MM.1S (cell line): ENCODE measurements at regions not wholly inside any gene's neighbourhood (a gene's known extent, or its start where the extent isn't known, plus 50 kb on each side); places are given as distances from the start of the nearest gene placed in this dataset.

Experiments
- EZH2 ChIP-seq: fragments of 300-600 bp; sonication (generic); optimal IDR thresholded peaks from 2 replicates; pipeline ENCODE3; 2017; ENCODE audit warnings: low read depth, mild to moderate bottlenecking, antibody characterized with exemption, low read length, mixed read lengths
- EZH2phosphoT487 ChIP-seq: fragments of 300-600 bp; sonication (generic); IDR thresholded peaks from 2 replicates; pipeline ENCODE4 v1.6.1; 2018; ENCODE audit warnings: antibody characterized with exemption, low read length
- TF ChIP-seq, protein P1 (sequence below): fragments of 300-600 bp; sonication (generic); IDR thresholded peaks from 2 replicates; pipeline ENCODE4 v1.5.1; 2016; ENCODE audit warnings: antibody characterized with exemption, low read length, mixed read lengths

DNA sequence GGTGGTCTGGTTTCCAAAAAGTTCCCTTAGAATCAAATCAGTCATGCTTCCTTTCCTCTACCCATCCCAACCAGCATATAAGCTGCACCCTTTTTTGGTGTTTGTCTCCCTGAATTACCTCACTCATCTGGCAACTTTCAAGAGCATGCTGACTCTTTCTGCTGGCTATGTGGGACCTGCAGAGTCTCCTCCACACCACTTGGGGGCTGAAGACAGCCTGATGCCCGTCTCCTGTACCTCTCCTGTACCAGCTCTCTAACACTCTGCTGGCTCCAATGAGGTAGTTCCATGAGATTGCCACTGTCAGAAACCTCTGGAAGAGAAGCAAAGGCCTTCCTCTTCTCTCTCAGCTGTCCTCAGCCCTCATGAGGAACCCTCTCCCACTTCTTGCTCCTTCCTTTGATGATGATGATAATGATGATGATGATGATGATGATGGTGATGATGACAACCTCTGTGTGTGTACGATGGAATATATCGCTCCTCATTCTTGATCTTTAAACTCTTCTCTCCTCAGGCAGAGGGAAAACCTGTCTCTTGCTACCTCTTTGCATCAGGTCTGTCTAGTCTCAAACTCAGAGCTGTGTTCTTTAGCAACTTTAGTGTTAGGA is 257.5 kb downstream of the ZNF621 start:
- TF ChIP-seq, protein P1, sequence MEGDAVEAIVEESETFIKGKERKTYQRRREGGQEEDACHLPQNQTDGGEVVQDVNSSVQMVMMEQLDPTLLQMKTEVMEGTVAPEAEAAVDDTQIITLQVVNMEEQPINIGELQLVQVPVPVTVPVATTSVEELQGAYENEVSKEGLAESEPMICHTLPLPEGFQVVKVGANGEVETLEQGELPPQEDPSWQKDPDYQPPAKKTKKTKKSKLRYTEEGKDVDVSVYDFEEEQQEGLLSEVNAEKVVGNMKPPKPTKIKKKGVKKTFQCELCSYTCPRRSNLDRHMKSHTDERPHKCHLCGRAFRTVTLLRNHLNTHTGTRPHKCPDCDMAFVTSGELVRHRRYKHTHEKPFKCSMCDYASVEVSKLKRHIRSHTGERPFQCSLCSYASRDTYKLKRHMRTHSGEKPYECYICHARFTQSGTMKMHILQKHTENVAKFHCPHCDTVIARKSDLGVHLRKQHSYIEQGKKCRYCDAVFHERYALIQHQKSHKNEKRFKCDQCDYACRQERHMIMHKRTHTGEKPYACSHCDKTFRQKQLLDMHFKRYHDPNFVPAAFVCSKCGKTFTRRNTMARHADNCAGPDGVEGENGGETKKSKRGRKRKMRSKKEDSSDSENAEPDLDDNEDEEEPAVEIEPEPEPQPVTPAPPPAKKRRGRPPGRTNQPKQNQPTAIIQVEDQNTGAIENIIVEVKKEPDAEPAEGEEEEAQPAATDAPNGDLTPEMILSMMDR = no peak
- no peak for TF ChIP-seq EZH2
- TF ChIP-seq EZH2phosphoT487 = no peak
